Prostate gland (tissue), 2 donors: ENCODE measurements at regions not wholly inside any gene's neighbourhood (a gene's known extent, or its start where the extent isn't known, plus 50 kb on each side); places are given as distances from the start of the nearest gene placed in this dataset.

ENCODE experiments used
- DNase-seq: peaks from one replicate; pipeline ENCODE4 v3.0.0-alpha.2; 2019; ENCODE audit warnings: low spot score
- H3K27ac ChIP-seq, 2 donors: fragments of 200-600 bp; sonication (generic); 2 replicates each; pipeline ENCODE4 v1.5.1; 2017 to 2019
- H3K27me3 ChIP-seq: fragments of 200-600 bp; sonication (generic); replicated peaks from 2 replicates; pipeline ENCODE4 v1.5.1; 2019; ENCODE audit not compliant: insufficient read depth
- H3K36me3 ChIP-seq, 2 donors: fragments of 200-600 bp; sonication (generic); 1 replicate in 1 of 2; 2 replicates in 1 of 2; pipeline versions ENCODE4 v1.5.1 to v1.8.1; 2017 to 2019
- H3K4me1 ChIP-seq: fragments of 200-600 bp; sonication (generic); replicated peaks from 2 replicates; pipeline ENCODE4 v1.5.1; 2019
- H3K4me3 ChIP-seq, 2 donors: fragments of 200-600 bp; sonication (generic); 2 replicates each; pipeline ENCODE4 v1.5.1; 2017 to 2019
- H3K9me3 ChIP-seq: fragments of 200-600 bp; sonication (generic); 2 replicates; pipeline ENCODE4 v1.5.1; 2017
- POLR2A ChIP-seq: fragments of 450-650 bp; IDR thresholded peaks from one replicate; pipeline ENCODE4 v1.6.1; 2016; ENCODE audit warnings: antibody characterized with exemption, mild to moderate bottlenecking
- POLR2AphosphoS5 ChIP-seq: sonication (generic); formaldehyde crosslinking; IDR thresholded peaks from one replicate; pipeline ENCODE4 v1.6.1; 2017; ENCODE audit warnings: antibody characterized with exemption
- WGBS: methylation state at CpG from one replicate; pipeline ENCODE4 v1.1.5; 2018; 5-methylcytosine and 5-hydroxymethylcytosine counted together
- intact Hi-C: fragments of 100-400 bp; cut with DNase I; formaldehyde crosslinking; loops from one replicate; pipeline ENCODE4 v1.14.2; 2022
- TF ChIP-seq, protein P1 (sequence below), 4 experiments: fragments of 200-600 bp in 2 of 4; fragments of 450-650 bp in 2 of 4; sonication (generic) in 2 of 4; IDR thresholded peaks; 1 replicate in 3 of 4; 2 replicates in 1 of 4; pipeline ENCODE4 v1.5.1; 2016 to 2019; ENCODE audit warnings: antibody characterized with exemption in 4 of 4, mild to moderate bottlenecking in 2 of 4, moderate library complexity in 2 of 4

DNA sequence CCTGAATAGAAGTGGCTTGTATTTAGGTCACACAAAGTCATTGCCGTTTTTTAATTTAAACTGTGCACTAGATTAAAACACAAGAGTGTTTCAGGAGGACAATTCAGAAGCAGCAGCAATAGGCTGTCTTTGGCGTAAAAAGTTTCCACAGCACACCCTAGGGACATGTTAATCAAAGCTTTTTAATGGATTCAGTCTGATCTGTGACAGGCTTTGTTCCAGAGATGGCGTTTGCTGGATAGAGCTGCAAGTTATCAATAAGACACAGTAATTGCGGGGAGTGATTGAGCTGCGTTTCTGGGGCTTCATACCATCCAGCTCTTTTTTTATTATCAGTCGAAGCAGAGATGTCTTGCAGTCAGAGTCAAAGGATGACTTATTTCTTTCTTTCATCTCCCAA lies 300.3 kb downstream of the ZNF608 start:
- H3K9me3 ChIP-seq = no peaks in the 10 kb centered on the region
- no peaks in the 10 kb centered on the region for H3K36me3 ChIP-seq
- no peak for TF ChIP-seq POLR2AphosphoS5
- TF ChIP-seq, protein P1, sequence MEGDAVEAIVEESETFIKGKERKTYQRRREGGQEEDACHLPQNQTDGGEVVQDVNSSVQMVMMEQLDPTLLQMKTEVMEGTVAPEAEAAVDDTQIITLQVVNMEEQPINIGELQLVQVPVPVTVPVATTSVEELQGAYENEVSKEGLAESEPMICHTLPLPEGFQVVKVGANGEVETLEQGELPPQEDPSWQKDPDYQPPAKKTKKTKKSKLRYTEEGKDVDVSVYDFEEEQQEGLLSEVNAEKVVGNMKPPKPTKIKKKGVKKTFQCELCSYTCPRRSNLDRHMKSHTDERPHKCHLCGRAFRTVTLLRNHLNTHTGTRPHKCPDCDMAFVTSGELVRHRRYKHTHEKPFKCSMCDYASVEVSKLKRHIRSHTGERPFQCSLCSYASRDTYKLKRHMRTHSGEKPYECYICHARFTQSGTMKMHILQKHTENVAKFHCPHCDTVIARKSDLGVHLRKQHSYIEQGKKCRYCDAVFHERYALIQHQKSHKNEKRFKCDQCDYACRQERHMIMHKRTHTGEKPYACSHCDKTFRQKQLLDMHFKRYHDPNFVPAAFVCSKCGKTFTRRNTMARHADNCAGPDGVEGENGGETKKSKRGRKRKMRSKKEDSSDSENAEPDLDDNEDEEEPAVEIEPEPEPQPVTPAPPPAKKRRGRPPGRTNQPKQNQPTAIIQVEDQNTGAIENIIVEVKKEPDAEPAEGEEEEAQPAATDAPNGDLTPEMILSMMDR (IDR thresholded peaks at IDR 0.05) = no peak
- no peak for TF ChIP-seq POLR2A
- intact Hi-C loops = no loop called here
- no peaks in the 10 kb centered on the region for H3K27me3 ChIP-seq
- DNase-seq = no peak
- H3K4me1 ChIP-seq = no peaks in the 10 kb centered on the region
- H3K27ac ChIP-seq = no peak overlapping the region
- H3K4me3 ChIP-seq = no peak overlapping the region
- 82% methylated on average over 6 of the region's 6 CpGs for WGBS

DNA sequence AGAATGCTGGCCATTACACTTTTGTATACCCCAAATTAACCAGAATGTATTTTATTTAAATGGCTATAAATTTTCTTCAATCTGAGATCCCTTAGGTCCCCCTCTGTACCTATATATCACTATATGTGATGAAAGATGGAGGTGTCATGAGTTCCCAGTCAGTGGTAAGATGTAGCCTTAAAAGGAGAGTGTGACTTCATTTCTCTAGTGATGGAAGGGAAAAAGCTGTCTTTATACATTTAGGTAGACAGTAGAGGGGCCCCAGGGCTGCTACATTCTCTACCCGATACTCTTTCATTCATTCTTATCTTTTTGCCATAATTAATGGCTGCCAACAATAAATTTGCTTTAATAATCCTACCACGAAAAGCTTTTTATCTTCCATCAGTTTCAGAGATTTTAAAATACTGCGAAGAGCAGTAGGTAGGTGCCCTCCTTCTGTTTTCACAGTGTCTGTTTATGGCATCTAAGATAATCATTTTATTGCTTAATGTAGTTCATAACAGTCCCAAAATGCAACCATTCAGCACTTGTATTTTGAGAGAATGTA lies 301.3 kb downstream of the ZNF608 start:
- H3K36me3 ChIP-seq = no peaks in the 10 kb centered on the region
- no peak overlapping the region for H3K4me3 ChIP-seq
- TF ChIP-seq POLR2AphosphoS5 = no peak
- no peak for TF ChIP-seq POLR2A
- TF ChIP-seq, protein P1 (IDR thresholded peaks at IDR 0.05) = no peak
- no peaks in the 10 kb centered on the region for H3K9me3 ChIP-seq
- H3K4me1 ChIP-seq = no peaks in the 10 kb centered on the region
- H3K27ac ChIP-seq = no peak overlapping the region
- DNase-seq = no peak
- intact Hi-C loops = no loop called here
- 88% methylated on average over 3 of the region's 3 CpGs for WGBS
- H3K27me3 ChIP-seq = no peaks in the 10 kb centered on the region

DNA sequence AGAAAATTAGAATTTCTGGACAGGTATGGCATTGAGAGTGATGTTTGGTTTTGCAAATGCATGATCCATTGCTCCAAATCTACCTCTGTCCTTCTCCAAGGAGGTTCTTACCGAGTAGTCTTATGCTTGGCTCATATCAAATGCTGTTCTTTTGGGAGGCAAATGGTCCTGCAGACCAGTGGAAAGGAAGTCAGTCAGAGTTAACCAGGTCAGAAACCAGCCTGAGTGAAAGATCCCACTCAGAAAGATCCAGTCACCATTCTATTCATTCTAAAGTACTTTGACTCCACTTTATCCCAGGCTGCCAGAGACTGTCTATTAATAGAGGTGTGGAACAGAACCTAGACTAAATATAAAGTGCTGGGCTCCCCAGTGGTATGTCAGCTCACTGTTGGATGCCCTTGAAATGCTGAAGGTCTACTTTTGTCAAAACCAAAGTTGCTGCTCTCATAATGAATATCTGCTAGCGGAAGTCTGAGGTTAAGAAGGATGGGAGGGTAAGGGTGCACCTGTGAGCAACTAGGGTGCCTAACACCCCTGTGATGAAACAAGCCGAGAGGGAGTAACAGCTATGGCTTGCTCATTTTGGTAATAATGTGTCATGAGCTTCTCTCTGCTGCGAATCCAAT lies 302.2 kb downstream of the ZNF608 start:
- H3K36me3 ChIP-seq = no peaks in the 10 kb centered on the region
- intact Hi-C loops = no loop called here
- no peaks in the 10 kb centered on the region for H3K9me3 ChIP-seq
- H3K27ac ChIP-seq = no peak overlapping the region
- no peak for DNase-seq
- H3K4me3 ChIP-seq = no peak overlapping the region
- no peak for TF ChIP-seq POLR2AphosphoS5
- no peaks in the 10 kb centered on the region for H3K27me3 ChIP-seq
- H3K4me1 ChIP-seq = no peaks in the 10 kb centered on the region
- WGBS = 91% methylated on average over 4 of the region's 4 CpGs

DNA sequence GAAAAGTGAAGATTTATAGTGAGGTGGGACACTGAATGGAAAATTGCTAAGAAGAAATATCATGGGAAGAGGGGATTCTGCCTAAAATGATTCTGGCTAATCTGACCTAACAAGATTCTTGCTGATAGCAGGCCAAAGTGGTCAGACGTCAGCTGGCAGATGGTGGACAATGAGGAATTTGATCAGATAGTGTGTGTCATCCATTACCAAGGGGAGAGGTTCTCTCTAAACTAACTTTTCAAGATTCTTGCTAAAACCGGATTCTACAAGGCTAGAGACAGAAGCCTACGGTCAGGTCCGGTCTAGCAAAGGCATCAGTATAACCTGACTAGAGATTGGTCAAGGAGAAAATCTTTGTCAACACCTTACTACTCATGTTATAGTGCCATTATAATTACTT lies 306.0 kb downstream of the ZNF608 start:
- WGBS = 93% methylated on average over 4 of the region's 4 CpGs
- H3K4me1 ChIP-seq = no peaks in the 10 kb centered on the region
- H3K9me3 ChIP-seq = no peaks in the 10 kb centered on the region
- no peaks in the 10 kb centered on the region for H3K36me3 ChIP-seq
- DNase-seq = no peak
- no peaks in the 10 kb centered on the region for H3K27me3 ChIP-seq
- H3K4me3 ChIP-seq = no peak overlapping the region
- TF ChIP-seq POLR2AphosphoS5 (no peak), POLR2A (no peak)
- TF ChIP-seq, protein P1 (IDR thresholded peaks at IDR 0.05) = no peak
- intact Hi-C loops = no loop called here
- H3K27ac ChIP-seq = no peak overlapping the region

DNA sequence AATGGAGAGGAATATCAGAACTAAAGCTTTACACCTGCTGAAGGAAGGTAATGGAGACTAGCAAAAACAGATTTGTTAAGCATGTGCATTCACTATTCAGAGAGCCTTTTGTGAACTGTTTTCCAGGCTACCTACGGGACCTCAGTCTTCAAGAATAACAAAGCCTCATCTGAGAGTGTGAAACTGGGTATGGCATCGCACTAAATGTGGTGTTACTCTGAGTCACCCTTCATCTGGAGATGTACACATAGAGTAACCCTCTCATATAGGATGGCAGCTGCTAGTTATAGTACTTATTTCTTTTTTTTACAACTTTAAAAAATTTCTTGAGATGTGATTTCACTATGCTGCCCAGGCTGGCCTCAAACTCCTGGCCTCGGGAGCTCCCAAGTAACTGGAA lies 306.8 kb downstream of the ZNF608 start:
- DNase-seq = no peak
- TF ChIP-seq, protein P1 (IDR thresholded peaks at IDR 0.05) = no peak
- no peak for TF ChIP-seq POLR2A
- no peak for TF ChIP-seq POLR2AphosphoS5
- no peaks in the 10 kb centered on the region for H3K36me3 ChIP-seq
- H3K4me3 ChIP-seq = no peak overlapping the region
- no peaks in the 10 kb centered on the region for H3K4me1 ChIP-seq
- no peaks in the 10 kb centered on the region for H3K27me3 ChIP-seq
- WGBS = 96% methylated on average over 3 of the region's 3 CpGs
- intact Hi-C loops = no loop called here
- H3K9me3 ChIP-seq = no peaks in the 10 kb centered on the region
- H3K27ac ChIP-seq = no peak overlapping the region
